NT2/D1 (cell line): ENCODE measurements at regions not wholly inside any gene's neighbourhood (a gene's known extent, or its start where the extent isn't known, plus 50 kb on each side); places are given as distances from the start of the nearest gene placed in this dataset.

Experiments
- SUZ12 ChIP-seq: IDR thresholded peaks from 2 replicates; pipeline ENCODE4 v1.6.1; 2011; ENCODE audit not compliant: insufficient read length, insufficient read depth; ENCODE audit errors: extremely low read depth
- YY1 ChIP-seq: IDR thresholded peaks from 2 replicates; pipeline ENCODE4 v1.6.1; 2011; ENCODE audit not compliant: insufficient read length, insufficient read depth

DNA sequence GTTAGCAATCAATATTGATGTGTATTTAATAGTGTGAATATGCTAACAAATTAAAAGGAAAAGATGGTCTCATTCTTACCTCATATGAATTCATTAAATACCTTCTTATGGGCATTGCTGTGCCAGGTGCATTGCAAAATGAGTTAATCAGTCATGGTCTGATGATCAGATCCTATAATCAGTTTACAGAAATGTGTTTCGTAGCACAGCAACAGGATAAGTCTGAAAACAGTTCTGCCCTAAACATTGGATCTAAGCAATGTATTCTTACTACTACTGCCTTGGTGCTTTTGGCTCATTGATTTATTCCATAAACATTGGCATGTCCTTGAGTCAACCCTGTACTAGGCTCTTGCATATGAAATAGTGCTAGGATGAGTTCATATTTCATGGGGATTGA lies 417.0 kb upstream of the JAG1 start:
- TF ChIP-seq YY1 (no peak), SUZ12 (no peak)
